H4 (cell line): ENCODE measurements at regions not wholly inside any gene's neighbourhood (a gene's known extent, or its start where the extent isn't known, plus 50 kb on each side); places are given as distances from the start of the nearest gene placed in this dataset.

Experiments
- DNase-seq: peaks from one replicate; pipeline ENCODE4 v3.0.0-alpha.2; 2015; ENCODE audit warnings: low spot score

GRCh38 chr10:133006202-133006601 lies 63.8 kb upstream of the CFAP46 start:
- DNase-seq, result no peak

GRCh38 chr10:133004478-133004877 lies 62.1 kb upstream of the CFAP46 start:
- DNase-seq, result no peak

GRCh38 chr10:133003188-133003587 lies 60.8 kb upstream of the CFAP46 start:
- no peak for DNase-seq

- DNase-seq, result no peak
Observed at GRCh38 chr10:133002685-133003084, 60.3 kb upstream of the CFAP46 start.

GRCh38 chr10:133001114-133001513 lies 58.7 kb upstream of the CFAP46 start:
- no peak for DNase-seq

- no peak for DNase-seq
Observed at GRCh38 chr10:133000648-133001047, 58.3 kb upstream of the CFAP46 start.

GRCh38 chr10:132997517-132998265 lies 55.3 kb upstream of the CFAP46 start:
- DNase-seq, result no peak

- no peak for DNase-seq
Observed at GRCh38 chr10:132996603-132997343, 54.4 kb upstream of the CFAP46 start.

GRCh38 chr10:132995909-132996602 lies 53.7 kb upstream of the CFAP46 start:
- DNase-seq, result no peak

GRCh38 chr10:132994811-132995210 lies 52.4 kb upstream of the CFAP46 start:
- no peak for DNase-seq

- no peak for DNase-seq
Observed at GRCh38 chr10:132994185-132994796, 51.9 kb upstream of the CFAP46 start.

- DNase-seq, result no peak
Observed at GRCh38 chr10:132993271-132994184, 51.2 kb upstream of the CFAP46 start.

GRCh38 chr10:132992433-132993215 lies 50.3 kb upstream of the CFAP46 start:
- no peak for DNase-seq
